ENCODE measurements at regions not wholly inside any gene's neighbourhood (a gene's known extent, or its start where the extent isn't known, plus 50 kb on each side); places are given as distances from the start of the nearest gene placed in this dataset.
"Not testable (repeated sequence)": the region's sequence is repeated elsewhere in the genome, so short reads cannot be mapped to it uniquely, and the experiment has no call there.

GRCh38 chr1:182299054-182299727 is 92.4 kb downstream of the GLUL start:
- not testable (repeated sequence) for H3K27ac ChIP-seq (ENCODE audit: low read depth, low read length)
- 93 to 95% (median 94%) methylated on average over 14 of the region's 14 CpGs for WGBS, 3 donors

GRCh38 chr1:182297335-182297734 is 94.3 kb downstream of the GLUL start:
- no peak overlapping the region for H3K27ac ChIP-seq (ENCODE audit: low read depth, low read length)

- 91 to 100% (median 100%) methylated on average over 1 of the region's 1 CpG for WGBS, 3 donors
- H3K27ac ChIP-seq (ENCODE audit: low read depth, low read length), result no peak overlapping the region
These were observed 95.9 kb downstream of the GLUL start for GRCh38 chr1:182295697-182296096.

GRCh38 chr1:182293119-182293589 is 98.4 kb downstream of the GLUL start:
- WGBS, 3 donors, result 63 to 85% (median 81%) methylated on average over 5 of the region's 5 CpGs
- H3K27ac ChIP-seq (ENCODE audit: low read depth, low read length), result no peak overlapping the region

- whole genome bisulfite sequencing, 3 donors, result 67 to 95% (median 90%) methylated on average over 8 of the region's 8 CpGs
- no peak overlapping the region for H3K27ac ChIP-seq (ENCODE audit: low read depth, low read length)
These were observed 99.3 kb downstream of the GLUL start for GRCh38 chr1:182292193-182292741.

GRCh38 chr1:182291584-182292192 is 99.9 kb downstream of the GLUL start:
- H3K27ac ChIP-seq (ENCODE audit: low read depth, low read length), result no peak overlapping the region
- 39 to 90% (median 76%) methylated on average over 3 of the region's 3 CpGs for WGBS, 3 donors

GRCh38 chr1:182288749-182289604 is 102.6 kb downstream of the GLUL start:
- WGBS, 3 donors, result 78 to 97% (median 93%) methylated on average over 4 of the region's 4 CpGs
- no peak overlapping the region for H3K27ac ChIP-seq (ENCODE audit: low read depth, low read length)

GRCh38 chr1:182286761-182287160 is 104.8 kb downstream of the GLUL start:
- 68 to 94% (median 91%) methylated on average over 2 of the region's 2 CpGs for WGBS, 3 donors
- H3K27ac ChIP-seq (ENCODE audit: low read depth, low read length), result no peak overlapping the region

GRCh38 chr1:182283746-182284544 is 107.6 kb downstream of the GLUL start:
- H3K27ac ChIP-seq (ENCODE audit: low read depth, low read length), result no peak overlapping the region
- WGBS, 3 donors, result 79 to 91% (median 82%) methylated on average over 3 of the region's 3 CpGs

GRCh38 chr1:182281541-182281940 is 110.0 kb downstream of the GLUL start:
- no peak overlapping the region for H3K27ac ChIP-seq (ENCODE audit: low read depth, low read length)
- 70 to 89% (median 78%) methylated on average over 6 of the region's 6 CpGs for WGBS, 3 donors

- no peak overlapping the region for H3K27ac ChIP-seq (ENCODE audit: low read depth, low read length)
- 96 to 100% (median 98%) methylated on average over 2 of the region's 2 CpGs for WGBS, 3 donors
These were observed 111.1 kb downstream of the GLUL start for GRCh38 chr1:182280504-182280900.

GRCh38 chr1:182279724-182280503 is 111.7 kb downstream of the GLUL start:
- WGBS, 3 donors, result 48 to 71% (median 56%) methylated on average over 9 of the region's 9 CpGs
- no peak overlapping the region for H3K27ac ChIP-seq (ENCODE audit: low read depth, low read length)

- 60 to 73% (median 65%) methylated on average over 7 of the region's 7 CpGs for WGBS, 3 donors
- H3K27ac ChIP-seq (ENCODE audit: low read depth, low read length), result no peak overlapping the region
These were observed 112.3 kb downstream of the GLUL start for GRCh38 chr1:182279302-182279701.

- no peak overlapping the region for H3K27ac ChIP-seq (ENCODE audit: low read depth, low read length)
- 78 to 89% (median 82%) methylated on average over 7 of the region's 7 CpGs for WGBS, 3 donors
These were observed 113.2 kb downstream of the GLUL start for GRCh38 chr1:182278144-182279054.

- no peak overlapping the region for H3K27ac ChIP-seq (ENCODE audit: low read depth, low read length)
- 86 to 98% (median 96%) methylated on average over 4 of the region's 4 CpGs for WGBS, 3 donors
These were observed 116.3 kb downstream of the GLUL start for GRCh38 chr1:182275271-182275670.

GRCh38 chr1:182274618-182275017 is 117.0 kb downstream of the GLUL start:
- 91 to 93% (median 91%) methylated on average over 6 of the region's 6 CpGs for WGBS, 3 donors
- H3K27ac ChIP-seq (ENCODE audit: low read depth, low read length), result no peak overlapping the region

- no peak overlapping the region for H3K27ac ChIP-seq (ENCODE audit: low read depth, low read length)
These were observed 120.9 kb downstream of the GLUL start for GRCh38 chr1:182270731-182271130.

More at GRCh38 chr1:182270731-182271130, 120.9 kb downstream of the GLUL start:
- WGBS, 3 donors, result 83 to 90% (median 83%) methylated on average over 1 of the region's 1 CpG
